HG02610 (cell line): ENCODE measurements at regions not wholly inside any gene's neighbourhood (a gene's known extent, or its start where the extent isn't known, plus 50 kb on each side); places are given as distances from the start of the nearest gene placed in this dataset.

Experiments used
- ATAC-seq: cut with Tn5 transposase; IDR thresholded peaks from one replicate; pipeline ENCODE4 v1.9.1; 2021; ENCODE audit warnings: mild to moderate bottlenecking, moderate library complexity; ENCODE audit not compliant: unreplicated experiment

DNA sequence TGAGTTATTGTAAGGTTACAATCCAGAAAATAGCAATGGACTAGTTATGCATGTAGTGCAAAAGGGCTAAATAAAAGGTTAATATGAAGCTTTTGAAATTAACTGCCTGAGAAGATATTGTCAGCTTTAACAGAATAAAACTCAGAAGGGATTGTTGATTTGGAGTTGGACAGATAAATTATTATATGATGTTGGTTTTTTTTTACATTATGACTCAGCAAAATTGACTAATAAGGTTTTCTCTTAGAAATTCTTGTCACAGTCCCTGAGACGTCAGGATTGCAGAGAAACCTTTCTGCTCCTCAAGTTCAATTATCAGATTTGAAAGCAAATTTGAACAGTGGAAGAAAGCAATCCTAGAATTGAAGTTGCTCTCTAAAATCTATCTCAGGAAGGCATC, 946.9 kb downstream of the CBLN2 start:
- no peak for ATAC-seq

DNA sequence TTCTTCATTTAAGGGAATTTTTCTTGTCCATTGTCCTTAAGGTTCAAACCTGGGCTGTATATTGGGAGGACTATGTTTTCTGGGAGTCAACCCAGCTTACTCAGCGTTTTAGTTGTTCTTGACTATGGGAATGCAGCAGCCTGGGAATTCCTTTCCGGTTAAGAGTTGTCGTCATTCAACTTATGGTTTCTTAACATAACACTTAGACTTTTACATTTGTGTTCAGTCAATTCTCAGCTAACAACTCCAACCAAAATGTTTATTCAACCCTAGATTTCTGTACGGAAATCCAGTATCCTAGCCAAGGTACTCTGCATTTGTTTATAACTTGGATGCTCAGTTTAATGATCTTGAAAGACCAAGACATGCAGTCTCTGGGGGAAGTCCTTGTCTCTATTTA, 960.9 kb downstream of the CBLN2 start:
- no peak for ATAC-seq

DNA sequence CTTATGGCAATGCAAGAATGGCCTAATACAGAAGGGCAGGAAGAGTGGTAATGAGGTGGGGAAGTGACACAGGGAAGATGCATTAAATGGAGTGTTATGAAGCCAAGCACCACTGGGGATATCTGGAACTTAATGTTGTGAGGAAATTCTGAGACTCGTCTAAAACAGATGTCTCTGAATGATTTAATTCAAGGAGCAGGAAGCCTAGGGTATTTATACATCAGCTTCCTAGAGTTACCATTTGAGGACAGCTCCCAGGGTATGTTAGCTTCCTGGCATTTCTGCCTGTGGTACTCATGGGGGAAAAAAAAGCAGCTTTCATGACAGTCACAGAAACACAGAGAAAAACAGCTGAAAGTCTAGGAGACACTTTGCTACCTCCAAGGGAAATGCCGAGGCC, 989.5 kb downstream of the CBLN2 start:
- ATAC-seq: no peak

DNA sequence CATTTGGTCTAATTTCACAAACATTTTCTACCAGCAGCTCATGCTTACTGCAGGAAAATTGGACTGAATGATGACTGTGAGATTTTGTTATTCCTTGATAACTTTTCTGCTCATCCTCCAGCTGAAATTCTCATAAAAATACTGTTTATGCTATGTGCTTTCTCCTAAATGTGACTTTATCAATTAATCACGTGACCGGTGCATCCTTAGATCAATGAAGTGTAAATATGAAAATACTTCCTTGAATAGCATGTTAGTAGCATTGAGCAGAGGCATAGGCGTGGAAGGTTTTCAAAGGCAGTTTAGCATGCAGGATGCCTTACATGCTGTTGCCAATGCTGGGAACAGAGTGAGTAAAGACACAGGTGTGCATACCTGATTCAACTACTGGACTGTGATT, 1002.5 kb downstream of the CBLN2 start:
- no peak for ATAC-seq

DNA sequence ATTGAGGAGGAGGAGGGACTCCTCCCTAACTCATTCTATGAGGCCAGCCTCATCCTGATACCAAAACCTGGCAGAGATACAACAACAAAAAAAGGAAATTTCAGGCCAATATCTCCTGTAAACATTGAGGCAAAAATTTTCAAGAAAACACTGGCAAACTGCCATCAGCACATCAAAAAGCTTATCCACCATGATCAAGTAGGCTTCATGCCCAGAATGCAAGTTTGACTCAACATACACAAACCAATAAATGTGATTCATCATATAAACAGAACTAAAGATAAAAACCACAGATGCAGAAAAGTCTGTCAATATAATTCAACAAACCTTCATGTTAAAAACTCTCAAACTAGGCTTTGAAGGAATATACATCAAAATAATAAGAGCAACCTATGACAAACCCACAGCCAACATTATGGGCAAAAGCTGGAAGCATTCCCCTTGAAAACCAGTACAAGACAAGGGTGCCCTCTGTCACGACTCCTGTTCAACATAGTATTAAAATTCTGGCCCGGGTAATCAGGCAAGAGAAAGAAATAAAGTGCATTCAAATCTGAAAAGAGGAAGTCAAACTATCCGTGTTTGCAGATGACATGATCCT, 1014.3 kb downstream of the CBLN2 start:
- no peak for ATAC-seq

DNA sequence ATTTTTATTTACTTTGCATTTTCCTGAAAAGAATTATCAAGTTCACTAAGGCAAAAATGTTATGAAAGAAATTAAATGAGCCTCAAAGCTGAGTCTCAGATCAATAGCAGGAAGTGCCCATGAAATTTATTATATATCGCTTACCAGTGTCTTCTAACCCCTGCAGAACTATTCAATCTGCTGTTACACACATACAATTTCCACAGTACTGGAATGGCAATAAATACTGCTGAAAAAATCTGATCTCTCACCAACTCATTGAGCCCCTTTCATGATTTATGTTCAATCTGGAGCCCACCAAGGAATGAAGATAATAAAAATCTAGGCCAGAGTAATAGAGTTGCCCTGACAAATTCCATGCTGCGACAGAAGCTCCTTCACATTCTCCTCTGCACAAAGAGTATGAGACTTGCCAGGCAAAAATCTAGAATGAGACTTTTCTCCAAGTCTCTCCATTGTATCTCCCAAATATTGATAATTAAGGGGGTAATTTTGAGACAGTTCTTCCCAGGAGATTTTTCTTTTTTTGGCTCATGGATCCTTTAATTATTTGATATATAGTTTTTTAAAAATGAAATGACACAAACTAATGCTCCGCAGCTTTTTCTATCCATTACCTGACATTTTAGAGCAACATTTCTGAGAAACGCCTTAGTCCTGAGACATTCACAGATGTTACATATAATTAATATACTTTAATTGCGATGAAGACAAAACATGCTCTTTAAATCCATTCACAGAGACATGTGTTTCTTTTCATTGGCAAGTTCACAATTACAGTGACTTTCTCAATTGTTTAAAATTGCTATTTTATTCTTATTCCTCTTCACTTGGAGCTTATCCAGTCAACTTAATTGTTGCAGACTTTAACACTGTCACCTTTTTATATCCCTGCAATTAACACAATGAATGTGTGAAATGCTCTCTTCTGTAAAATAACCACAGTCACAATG, 1020.4 kb downstream of the CBLN2 start:
- no peak for ATAC-seq

DNA sequence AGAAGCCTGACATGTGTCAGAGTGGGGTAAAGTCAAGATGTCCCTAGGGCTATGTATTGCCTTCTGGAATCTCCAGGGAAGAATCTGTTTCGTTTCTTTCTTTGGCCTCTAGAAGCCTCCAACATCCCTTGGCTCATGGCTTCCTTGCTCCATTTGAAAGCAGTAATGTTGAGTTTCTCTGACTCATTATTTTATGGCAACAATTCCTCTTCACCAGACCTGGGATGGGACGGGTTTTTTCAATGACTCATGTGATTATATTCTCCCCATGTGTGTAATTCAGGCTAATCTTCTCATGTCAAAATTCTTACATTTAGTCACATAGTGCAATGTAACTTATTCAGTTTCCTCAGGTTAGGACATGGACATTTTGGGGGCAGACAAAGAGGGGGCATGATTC, 1038.6 kb downstream of the CBLN2 start:
- ATAC-seq: no peak

DNA sequence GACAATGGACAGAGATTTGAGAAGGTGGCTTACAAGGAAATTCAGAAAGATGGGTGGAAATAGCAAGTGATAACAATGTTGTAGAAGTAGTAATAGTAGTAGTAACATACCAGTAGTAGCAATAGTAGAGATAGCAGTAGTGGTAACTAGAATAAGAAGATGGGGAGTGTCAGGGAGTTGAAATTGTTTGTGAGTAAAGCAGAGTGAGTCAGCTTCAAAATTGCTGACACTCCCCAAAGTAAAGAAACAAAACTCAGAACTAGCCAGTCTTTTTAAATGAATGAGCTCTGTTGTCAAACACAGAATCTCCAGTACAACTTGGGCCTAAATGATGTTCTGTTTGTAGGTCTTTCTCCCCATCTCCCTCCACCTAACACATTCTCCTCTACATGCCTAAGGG, 1040.9 kb downstream of the CBLN2 start:
- no peak for ATAC-seq

DNA sequence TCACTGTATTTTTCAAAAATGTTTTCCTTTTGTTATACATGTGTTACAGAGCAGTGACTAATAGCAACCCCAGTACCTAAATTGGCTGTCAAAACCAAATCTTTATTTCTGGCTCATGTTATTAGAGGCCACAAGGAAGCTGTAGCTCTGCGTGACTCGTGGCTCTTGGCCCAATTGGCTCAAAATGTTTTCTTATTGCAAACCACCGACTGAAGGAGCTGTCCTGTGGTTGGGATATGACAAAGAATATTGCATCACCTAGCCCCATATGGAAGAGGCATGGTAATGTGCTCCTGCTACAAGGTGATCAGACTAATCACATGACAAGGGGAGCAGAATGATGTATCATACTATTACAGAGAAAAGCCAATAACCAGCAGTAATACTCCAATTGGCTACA, 1058.5 kb downstream of the CBLN2 start:
- ATAC-seq: no peak

DNA sequence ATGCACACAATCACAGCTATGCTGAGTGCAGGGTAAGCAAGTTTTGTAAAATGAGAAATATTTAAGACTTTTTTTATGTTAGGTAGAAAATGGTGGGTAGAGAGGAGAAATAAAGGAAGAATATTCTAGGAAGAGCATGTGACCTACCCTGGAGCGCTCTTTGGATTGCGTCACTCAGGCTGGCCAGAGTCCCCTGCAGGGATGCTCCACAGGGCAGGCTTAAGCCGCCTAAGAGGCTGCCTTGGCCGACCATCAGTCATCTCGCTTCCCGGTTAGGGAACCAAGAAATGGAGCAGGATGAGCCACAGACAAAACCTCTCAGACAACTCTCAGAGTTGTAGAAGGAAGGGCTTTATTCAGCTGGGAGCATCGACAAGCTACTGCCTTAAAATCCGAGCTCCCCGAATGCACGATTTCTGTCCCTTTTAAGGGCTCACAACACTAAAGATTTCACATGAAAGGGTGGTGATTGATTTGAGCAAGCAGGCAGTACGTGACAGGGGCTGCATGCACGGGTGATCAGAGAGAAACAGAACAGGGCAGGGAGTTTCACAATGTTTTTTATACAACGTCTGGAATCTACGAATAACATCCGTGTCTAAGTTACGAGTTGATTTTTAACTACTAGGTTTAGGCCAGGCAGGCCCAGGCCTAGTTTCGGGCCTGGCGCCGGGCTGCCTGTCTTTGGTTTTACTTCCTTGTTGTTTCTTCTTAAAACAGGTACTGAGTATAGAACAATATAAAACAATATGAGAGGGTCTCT, 1072.0 kb downstream of the CBLN2 start:
- no peak for ATAC-seq

DNA sequence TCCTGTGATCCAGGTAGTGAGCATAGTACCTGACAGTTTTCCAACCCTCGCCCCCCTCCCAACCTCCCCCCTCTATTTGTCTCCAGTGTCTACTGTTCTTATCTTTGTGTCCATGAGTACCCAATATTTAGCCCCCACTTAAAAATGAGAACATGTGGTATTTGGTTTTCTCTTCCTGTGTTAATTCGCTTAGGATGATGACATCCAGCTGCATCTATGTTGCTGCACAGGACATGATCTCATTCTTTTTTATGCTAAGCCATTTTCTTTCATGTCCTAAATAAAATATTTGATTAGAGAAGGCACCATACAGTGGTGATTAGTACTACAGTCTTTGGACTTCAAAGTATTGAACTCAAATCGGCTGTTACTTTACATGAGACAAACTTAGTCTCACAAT, 1087.9 kb downstream of the CBLN2 start:
- ATAC-seq: no peak

DNA sequence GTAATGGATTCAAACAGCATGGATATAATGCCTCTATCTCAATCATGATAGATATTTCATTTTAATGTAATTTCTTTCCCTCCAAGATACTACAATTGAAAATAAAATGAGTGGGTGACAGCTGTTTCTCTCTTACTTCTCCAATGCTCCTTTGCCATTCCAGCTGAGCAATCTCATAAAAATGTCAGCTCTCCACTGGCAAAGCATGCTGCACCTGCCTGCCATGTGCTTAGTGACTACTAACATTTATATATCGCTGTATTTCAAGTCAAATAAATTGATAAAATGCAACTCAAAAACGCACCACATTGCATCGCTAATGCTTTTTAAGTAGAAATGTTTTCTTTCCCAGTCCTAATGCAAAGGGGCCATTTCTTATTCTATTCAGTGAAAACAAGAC, 1093.9 kb downstream of the CBLN2 start:
- ATAC-seq: no peak

DNA sequence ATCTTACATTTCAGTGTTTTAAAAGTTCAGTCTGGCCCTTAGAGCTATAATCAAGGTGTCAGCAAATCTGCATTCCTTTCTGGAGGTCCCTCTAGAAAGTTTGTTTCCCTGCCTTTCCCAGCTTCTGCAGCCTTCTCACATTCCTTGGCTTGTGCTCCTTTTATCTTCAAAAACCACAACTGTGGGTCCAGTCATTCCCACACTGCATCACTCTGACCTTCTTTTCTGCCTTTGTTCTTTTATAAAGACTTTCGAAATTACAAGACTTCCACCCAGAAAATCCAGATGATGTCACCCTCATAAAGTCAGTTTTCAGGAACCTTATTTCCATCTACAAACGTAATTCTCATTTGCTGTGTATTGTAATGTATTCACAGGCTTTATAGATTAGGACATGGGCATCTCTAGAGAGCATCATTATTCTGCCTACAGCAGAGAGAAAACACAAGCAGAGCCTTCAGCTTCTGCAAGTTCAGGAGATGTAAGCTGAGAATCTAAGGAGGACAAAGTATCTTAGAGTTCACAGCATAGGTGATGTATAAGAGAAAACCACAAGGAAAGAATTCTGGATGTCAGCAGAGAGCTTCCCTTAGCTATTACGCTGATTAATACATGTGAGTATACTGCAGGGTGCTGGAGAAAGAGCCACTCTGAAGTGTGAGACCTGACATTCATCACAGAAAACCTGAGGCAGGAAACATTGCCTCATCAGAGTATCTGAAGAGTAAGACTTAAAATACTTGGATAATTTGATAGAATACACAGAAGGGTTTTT, 1100.2 kb downstream of the CBLN2 start:
- no peak for ATAC-seq

DNA sequence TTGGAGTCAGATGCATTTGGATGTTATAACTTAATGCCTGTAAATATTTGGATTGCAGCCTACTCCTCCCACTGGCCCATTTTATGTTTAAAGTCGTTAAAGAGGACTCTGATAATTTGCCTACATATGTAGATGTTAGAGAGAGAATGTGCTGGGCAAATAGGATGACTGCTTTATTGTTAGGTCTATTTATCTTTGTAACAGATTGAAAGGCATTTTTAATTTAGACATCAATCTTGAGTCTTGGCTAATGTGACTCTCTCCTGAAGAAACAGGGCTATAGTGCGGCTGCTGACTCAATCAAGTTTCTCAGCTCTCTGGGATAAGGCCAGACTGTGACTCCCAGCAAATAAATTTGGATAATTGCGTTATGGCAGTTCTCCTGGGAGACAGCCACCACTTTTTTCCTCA, 1101.4 kb downstream of the CBLN2 start:
- ATAC-seq: no peak

DNA sequence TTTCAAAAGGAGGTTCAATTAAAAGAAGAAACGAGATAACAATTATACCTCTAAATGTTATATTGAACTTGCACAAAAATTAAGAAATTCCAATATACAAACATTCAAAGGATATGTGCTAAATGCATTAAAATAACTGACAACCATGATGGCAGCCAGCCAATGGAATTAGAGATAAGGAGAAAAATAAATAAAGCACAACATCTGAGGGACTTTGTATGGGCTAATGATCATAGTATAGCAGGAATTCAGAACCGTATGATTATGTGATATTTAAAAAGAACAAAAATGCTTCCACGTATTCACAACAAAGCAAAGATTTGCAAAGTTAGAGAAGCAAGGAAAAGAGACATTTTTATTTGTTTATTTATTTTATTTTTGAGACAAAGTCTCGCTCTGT, 1103.0 kb downstream of the CBLN2 start:
- no peak for ATAC-seq

DNA sequence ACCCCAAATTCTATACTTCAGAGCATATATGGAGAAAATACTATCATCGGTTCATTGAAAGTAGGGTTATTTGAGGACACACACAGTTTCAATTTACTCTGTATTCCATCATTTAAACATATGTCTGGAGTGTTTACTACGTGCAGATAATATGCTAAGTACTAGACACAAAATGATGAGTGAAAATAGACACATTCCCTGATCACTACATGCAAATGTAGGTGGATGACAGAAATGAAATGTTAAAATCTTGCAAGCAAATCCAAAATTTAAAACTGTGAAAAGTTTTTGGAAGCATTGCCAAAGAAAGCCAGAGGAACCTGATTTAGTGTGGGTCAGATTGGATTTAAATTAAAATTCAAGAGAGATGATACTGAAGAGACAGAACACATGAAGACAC, 1106.6 kb downstream of the CBLN2 start:
- ATAC-seq: no peak

DNA sequence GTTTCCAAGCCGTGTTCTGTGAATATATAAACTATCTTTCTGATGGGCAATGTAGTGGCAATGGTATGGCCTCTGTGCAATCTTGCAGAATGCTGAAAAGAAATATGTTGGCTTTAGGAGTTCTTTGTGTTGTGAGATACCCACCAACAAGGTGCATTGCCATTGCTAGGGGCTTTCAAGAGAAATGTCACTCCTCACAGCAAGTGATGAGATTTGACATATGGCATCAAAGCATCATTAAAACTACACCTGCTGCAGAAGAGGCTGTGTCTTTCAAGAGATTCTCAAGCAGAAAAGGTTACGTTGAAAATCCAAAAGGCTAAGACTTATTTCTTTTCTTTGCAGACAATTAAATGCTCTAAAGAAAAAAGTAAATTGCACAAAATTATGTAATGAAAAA, 1110.8 kb downstream of the CBLN2 start:
- no peak for ATAC-seq

DNA sequence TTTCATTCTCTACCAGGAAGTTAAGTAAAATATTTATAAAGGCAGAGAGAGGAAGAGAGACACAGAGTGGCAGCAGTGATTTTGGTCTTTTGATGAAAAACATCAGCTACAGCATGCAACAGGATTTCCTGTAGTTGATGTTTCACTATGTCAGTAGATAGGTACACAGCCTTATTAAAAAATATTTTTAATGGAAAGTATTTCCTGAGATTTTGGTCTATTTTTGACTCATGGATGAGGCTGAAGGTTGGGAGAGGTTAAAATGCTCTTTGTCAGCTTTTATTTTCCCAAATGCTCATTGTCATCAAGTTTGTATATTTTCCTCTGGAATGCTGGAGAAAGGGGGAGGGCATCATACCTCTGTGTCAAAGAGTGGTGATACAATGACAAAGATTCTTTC, 1112.5 kb downstream of the CBLN2 start:
- ATAC-seq: no peak

DNA sequence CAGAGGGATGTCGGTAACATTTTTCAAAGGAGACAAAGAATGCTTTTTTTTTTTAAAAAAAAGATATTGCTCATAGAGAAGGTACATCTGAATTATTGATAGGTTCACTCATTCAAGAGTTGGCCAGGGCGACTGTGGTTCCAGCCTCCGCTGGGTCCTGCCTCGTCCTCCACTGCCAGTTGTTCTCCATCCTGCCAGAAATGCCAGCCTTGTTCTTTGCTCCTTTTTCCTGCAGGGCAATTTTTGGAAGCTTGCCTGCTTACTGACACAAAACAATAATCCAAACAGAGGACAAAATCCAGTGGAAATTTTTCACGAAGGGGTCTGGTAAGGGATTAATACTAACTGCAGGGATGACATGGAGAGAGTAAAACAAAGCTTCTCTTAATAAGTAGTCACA, 1113.0 kb downstream of the CBLN2 start:
- no peak for ATAC-seq

DNA sequence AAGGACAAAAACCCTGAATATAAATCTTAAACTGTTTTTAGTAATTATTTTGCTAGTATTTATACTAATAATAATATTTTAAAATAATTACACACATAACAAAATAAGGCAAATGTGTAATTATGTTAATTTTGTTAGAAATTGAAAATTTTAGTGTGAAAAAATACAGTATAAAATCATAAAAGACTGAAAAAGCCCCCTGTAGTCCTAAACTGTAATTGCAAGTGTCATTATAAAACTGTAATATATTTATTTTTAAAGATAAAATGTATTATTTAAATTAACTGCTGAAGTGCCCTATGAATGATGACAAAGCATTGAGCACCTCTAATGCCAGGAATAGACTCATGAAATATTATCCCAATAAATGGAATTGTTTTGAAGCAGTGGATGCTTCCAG, 1117.7 kb downstream of the CBLN2 start:
- ATAC-seq: no peak

DNA sequence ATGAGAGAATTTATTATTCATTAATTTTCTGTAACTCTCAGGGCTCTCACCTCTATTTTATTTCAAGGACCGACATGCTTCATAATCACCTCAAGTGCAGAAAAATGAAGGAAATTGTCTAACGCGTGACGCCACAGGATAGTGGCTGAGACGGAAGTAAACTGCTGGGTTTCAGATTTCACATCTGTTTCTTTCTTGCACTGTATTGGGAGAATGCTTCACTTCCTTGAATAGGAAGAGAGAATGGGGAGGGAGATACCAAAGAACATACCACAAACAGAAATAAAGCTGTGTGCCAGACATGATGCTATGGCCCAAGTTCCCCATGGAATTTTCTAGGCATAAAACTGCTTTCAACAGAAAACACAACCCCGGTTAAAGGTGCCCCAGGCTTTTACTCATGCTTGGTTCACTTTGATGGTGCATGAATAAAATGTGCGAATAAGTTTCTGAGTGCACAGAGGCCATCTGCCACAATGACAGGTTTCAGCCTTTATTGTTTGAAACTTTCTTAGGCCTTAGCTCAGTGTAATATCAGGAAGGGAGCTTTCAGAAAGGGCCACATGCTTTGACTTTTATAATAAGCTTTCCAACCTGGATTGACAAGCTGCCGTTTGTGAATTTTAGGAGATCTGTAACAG, 1116.4 kb downstream of the SOCS6 start:
- no peak for ATAC-seq
